ENCODE measurements at regions not wholly inside any gene's neighbourhood (a gene's known extent, or its start where the extent isn't known, plus 50 kb on each side); places are given as distances from the start of the nearest gene placed in this dataset.

- intact Hi-C loops (cut with DNase I) = no loop called here
- Histone ChIP-seq H3K36me3 (no peaks in the 10 kb centered on the region), H3K27me3 (peaks cover 11% of the 10 kb centered on the region), H3K4me3 (no peak overlapping the region), H3K9me3 (peaks cover 7% of the 10 kb centered on the region), H3K4me1 (no peaks in the 10 kb centered on the region), H3K27ac (no peak overlapping the region)
- TF ChIP-seq CTCF (IDR thresholded peaks at IDR 0.05) = no peak
- DNase-seq = no peak
- ATAC-seq = no peak
Observed at GRCh38 chr10:6766131-6766801, 186.2 kb upstream of the PRKCQ start.

- Histone ChIP-seq H3K4me1 (no peaks in the 10 kb centered on the region), H3K27me3 (peaks cover 11% of the 10 kb centered on the region), H3K27ac (no peak overlapping the region), H3K36me3 (no peaks in the 10 kb centered on the region), H3K4me3 (no peak overlapping the region), H3K9me3 (no peaks in the 10 kb centered on the region)
- intact Hi-C loops (cut with DNase I) = no loop called here
- no peak for TF ChIP-seq CTCF (IDR thresholded peaks at IDR 0.05)
- DNase-seq = no peak
- no peak for ATAC-seq
Observed at GRCh38 chr10:6763423-6763822, 183.3 kb upstream of the PRKCQ start.

GRCh38 chr10:6763001-6763400 is 182.9 kb upstream of the PRKCQ start:
- intact Hi-C loops (cut with DNase I) = no loop called here
- peaks cover 11% of the 10 kb centered on the region for H3K27me3 ChIP-seq

GRCh38 chr10:6759961-6760360 is 179.9 kb upstream of the PRKCQ start:
- Histone ChIP-seq H3K4me1 (no peaks in the 10 kb centered on the region), H3K36me3 (no peaks in the 10 kb centered on the region), H3K4me3 (no peak overlapping the region), H3K27ac (no peak overlapping the region), H3K9me3 (no peaks in the 10 kb centered on the region), H3K27me3 (peaks cover 11% of the 10 kb centered on the region)
- intact Hi-C loops (cut with DNase I) = no loop called here
- DNase-seq (no peak), ATAC-seq (no peak)
- TF ChIP-seq CTCF (IDR thresholded peaks at IDR 0.05) = no peak

More at GRCh38 chr10:6763001-6763400, 182.9 kb upstream of the PRKCQ start:
- H3K27ac ChIP-seq = no peak overlapping the region
- no peaks in the 10 kb centered on the region for H3K9me3 ChIP-seq
- no peaks in the 10 kb centered on the region for H3K36me3 ChIP-seq
- no peak for DNase-seq
- no peak overlapping the region for H3K4me3 ChIP-seq
- ATAC-seq = no peak
- TF ChIP-seq CTCF (IDR thresholded peaks at IDR 0.05) = no peak
- H3K4me1 ChIP-seq = no peaks in the 10 kb centered on the region

- Histone ChIP-seq H3K4me3 (no peak overlapping the region), H3K36me3 (no peaks in the 10 kb centered on the region), H3K9me3 (no peaks in the 10 kb centered on the region), H3K4me1 (no peaks in the 10 kb centered on the region), H3K27me3 (no peaks in the 10 kb centered on the region), H3K27ac (no peak overlapping the region)
- no peak for DNase-seq
- intact Hi-C loops (cut with DNase I) = no loop called here
- no peak for ATAC-seq
- TF ChIP-seq CTCF (IDR thresholded peaks at IDR 0.05) = no peak
Observed at GRCh38 chr10:6757158-6757557, 177.1 kb upstream of the PRKCQ start.

GRCh38 chr10:6756716-6757115 is 176.6 kb upstream of the PRKCQ start:
- no peak overlapping the region for H3K4me3 ChIP-seq
- TF ChIP-seq CTCF (IDR thresholded peaks at IDR 0.05) = no peak
- intact Hi-C loops (cut with DNase I) = no loop called here
- no peaks in the 10 kb centered on the region for H3K9me3 ChIP-seq
- no peak for ATAC-seq
- no peak overlapping the region for H3K27ac ChIP-seq
- no peaks in the 10 kb centered on the region for H3K36me3 ChIP-seq
- no peak for DNase-seq
- H3K4me1 ChIP-seq = no peaks in the 10 kb centered on the region
- H3K27me3 ChIP-seq = no peaks in the 10 kb centered on the region
